ENCODE measurements at regions not wholly inside any gene's neighbourhood (a gene's known extent, or its start where the extent isn't known, plus 50 kb on each side); places are given as distances from the start of the nearest gene placed in this dataset.

- DNase-seq (no peak), ATAC-seq (replicated peaks) (no peak)
- Mint-ChIP-seq H3K27ac (no peak overlapping the region), H3K36me3 (no peaks in the 10 kb centered on the region), H3K9me3 (peaks cover 0 to 1% of the 10 kb centered on the region in 2 donors), H3K4me3 (no peak overlapping the region), H3K4me1 (no peaks in the 10 kb centered on the region), H3K27me3 (no peaks in the 10 kb centered on the region)
Observed at GRCh38 chr3:64925575-64925974, 237.8 kb upstream of the ADAMTS9 start.

GRCh38 chr3:64924961-64925360 is 237.2 kb upstream of the ADAMTS9 start:
- peaks cover 0 to 1% of the 10 kb centered on the region in 2 donors for H3K9me3 Mint-ChIP-seq
- ATAC-seq (replicated peaks) (no peak), DNase-seq (no peak)
- no peaks in the 10 kb centered on the region for H3K27me3 Mint-ChIP-seq
- H3K36me3 Mint-ChIP-seq: no peaks in the 10 kb centered on the region
- no peak overlapping the region for H3K4me3 Mint-ChIP-seq
- H3K27ac Mint-ChIP-seq: no peak overlapping the region
- H3K4me1 Mint-ChIP-seq: no peaks in the 10 kb centered on the region

- Mint-ChIP-seq H3K4me3 (no peak overlapping the region), H3K4me1 (no peaks in the 10 kb centered on the region), H3K9me3 (peaks cover 0 to 1% of the 10 kb centered on the region in 2 donors), H3K27ac (no peak overlapping the region), H3K27me3 (no peaks in the 10 kb centered on the region), H3K36me3 (no peaks in the 10 kb centered on the region)
- no peak for ATAC-seq (replicated peaks)
- DNase-seq: no peak
Observed at GRCh38 chr3:64922213-64922612, 234.4 kb upstream of the ADAMTS9 start.

GRCh38 chr3:64921281-64922065 is 233.7 kb upstream of the ADAMTS9 start:
- ATAC-seq (replicated peaks) (no peak), DNase-seq (no peak)
- peaks cover 0 to 1% of the 10 kb centered on the region in 2 donors for H3K9me3 Mint-ChIP-seq
- H3K4me3 Mint-ChIP-seq: no peak overlapping the region
- H3K4me1 Mint-ChIP-seq: no peaks in the 10 kb centered on the region
- H3K27me3 Mint-ChIP-seq: no peaks in the 10 kb centered on the region
- no peak overlapping the region for H3K27ac Mint-ChIP-seq
- no peaks in the 10 kb centered on the region for H3K36me3 Mint-ChIP-seq

GRCh38 chr3:64919934-64920333 is 232.1 kb upstream of the ADAMTS9 start:
- no peaks in the 10 kb centered on the region for H3K27me3 Mint-ChIP-seq
- H3K27ac Mint-ChIP-seq: no peak overlapping the region
- H3K9me3 Mint-ChIP-seq: peaks cover 0 to 2% of the 10 kb centered on the region in 2 donors
- ATAC-seq (replicated peaks) (no peak), DNase-seq (no peak)
- H3K4me1 Mint-ChIP-seq: no peaks in the 10 kb centered on the region
- no peaks in the 10 kb centered on the region for H3K36me3 Mint-ChIP-seq
- no peak overlapping the region for H3K4me3 Mint-ChIP-seq

- no peaks in the 10 kb centered on the region for H3K27me3 Mint-ChIP-seq
- no peaks in the 10 kb centered on the region for H3K4me1 Mint-ChIP-seq
- peaks cover 0 to 2% of the 10 kb centered on the region in 2 donors for H3K9me3 Mint-ChIP-seq
- ATAC-seq (replicated peaks): no peak
- H3K27ac Mint-ChIP-seq: no peak overlapping the region
- no peak for DNase-seq
- H3K4me3 Mint-ChIP-seq: no peak overlapping the region
- no peaks in the 10 kb centered on the region for H3K36me3 Mint-ChIP-seq
Observed at GRCh38 chr3:64918989-64919388, 231.2 kb upstream of the ADAMTS9 start.

- no peaks in the 10 kb centered on the region for H3K36me3 Mint-ChIP-seq
- H3K9me3 Mint-ChIP-seq: peaks cover 0 to 2% of the 10 kb centered on the region in 2 donors
- H3K27me3 Mint-ChIP-seq: no peaks in the 10 kb centered on the region
- no peak overlapping the region for H3K27ac Mint-ChIP-seq
- H3K4me1 Mint-ChIP-seq: no peaks in the 10 kb centered on the region
- DNase-seq: no peak
- ATAC-seq (replicated peaks): no peak
- no peak overlapping the region for H3K4me3 Mint-ChIP-seq
Observed at GRCh38 chr3:64917914-64918453, 230.2 kb upstream of the ADAMTS9 start.

GRCh38 chr3:64916937-64917336 is 229.1 kb upstream of the ADAMTS9 start:
- Mint-ChIP-seq H3K27me3 (no peaks in the 10 kb centered on the region), H3K27ac (no peak overlapping the region), H3K9me3 (peaks cover 4 to 6% of the 10 kb centered on the region in 2 donors), H3K4me3 (no peak overlapping the region), H3K4me1 (no peaks in the 10 kb centered on the region), H3K36me3 (peaks cover 0 to 2% of the 10 kb centered on the region in 2 donors)
- ATAC-seq (replicated peaks) (no peak), DNase-seq (no peak)

- H3K36me3 Mint-ChIP-seq: peaks cover 0 to 2% of the 10 kb centered on the region in 2 donors
Observed at GRCh38 chr3:64916192-64916798, 228.5 kb upstream of the ADAMTS9 start.

GRCh38 chr3:64915778-64916177 is 228.0 kb upstream of the ADAMTS9 start:
- DNase-seq: no peak
- H3K4me1 Mint-ChIP-seq: no peaks in the 10 kb centered on the region
- H3K27ac Mint-ChIP-seq: no peak overlapping the region
- no peak overlapping the region for H3K4me3 Mint-ChIP-seq
- H3K36me3 Mint-ChIP-seq: peaks cover 0 to 2% of the 10 kb centered on the region in 2 donors
- no peaks in the 10 kb centered on the region for H3K27me3 Mint-ChIP-seq
- no peak for ATAC-seq (replicated peaks)
- H3K9me3 Mint-ChIP-seq: peaks cover 4 to 6% of the 10 kb centered on the region in 2 donors

More at GRCh38 chr3:64916192-64916798, 228.5 kb upstream of the ADAMTS9 start:
- ATAC-seq (replicated peaks) (no peak), DNase-seq (no peak)
- H3K4me3 Mint-ChIP-seq: no peak overlapping the region
- H3K27me3 Mint-ChIP-seq: no peaks in the 10 kb centered on the region
- H3K4me1 Mint-ChIP-seq: no peaks in the 10 kb centered on the region
- peaks cover 4 to 6% of the 10 kb centered on the region in 2 donors for H3K9me3 Mint-ChIP-seq
- H3K27ac Mint-ChIP-seq: no peak overlapping the region

GRCh38 chr3:64913515-64913914 is 225.7 kb upstream of the ADAMTS9 start:
- peaks cover 0 to 2% of the 10 kb centered on the region in 2 donors for H3K36me3 Mint-ChIP-seq
- no peak overlapping the region for H3K4me3 Mint-ChIP-seq
- H3K27ac Mint-ChIP-seq: no peak overlapping the region
- no peaks in the 10 kb centered on the region for H3K27me3 Mint-ChIP-seq
- no peaks in the 10 kb centered on the region for H3K4me1 Mint-ChIP-seq
- DNase-seq (no peak), ATAC-seq (replicated peaks) (no peak)
- H3K9me3 Mint-ChIP-seq: peaks cover 6 to 9% of the 10 kb centered on the region in 2 donors

- no peak for ATAC-seq (replicated peaks)
- Mint-ChIP-seq H3K4me1 (no peaks in the 10 kb centered on the region), H3K36me3 (peaks cover 0 to 2% of the 10 kb centered on the region in 2 donors), H3K27me3 (no peaks in the 10 kb centered on the region), H3K9me3 (peaks cover 9 to 12% of the 10 kb centered on the region in 2 donors), H3K27ac (no peak overlapping the region), H3K4me3 (no peak overlapping the region)
- no peak for DNase-seq
Observed at GRCh38 chr3:64911138-64911537, 223.3 kb upstream of the ADAMTS9 start.

GRCh38 chr3:64909757-64910467 is 222.1 kb upstream of the ADAMTS9 start:
- no peak overlapping the region for H3K27ac Mint-ChIP-seq
- no peak overlapping the region for H3K4me3 Mint-ChIP-seq

GRCh38 chr3:64909011-64909410 is 221.2 kb upstream of the ADAMTS9 start:
- Mint-ChIP-seq H3K27ac (no peak overlapping the region), H3K36me3 (peaks cover 0 to 2% of the 10 kb centered on the region in 2 donors), H3K9me3 (peaks cover 9 to 12% of the 10 kb centered on the region in 2 donors), H3K4me1 (no peaks in the 10 kb centered on the region), H3K27me3 (no peaks in the 10 kb centered on the region), H3K4me3 (no peak overlapping the region)
- DNase-seq: no peak
- ATAC-seq (replicated peaks): no peak

More at GRCh38 chr3:64909757-64910467, 222.1 kb upstream of the ADAMTS9 start:
- Mint-ChIP-seq H3K27me3 (no peaks in the 10 kb centered on the region), H3K9me3 (peaks cover 9 to 12% of the 10 kb centered on the region in 2 donors), H3K36me3 (peaks cover 0 to 2% of the 10 kb centered on the region in 2 donors), H3K4me1 (no peaks in the 10 kb centered on the region)
- ATAC-seq (replicated peaks) (no peak), DNase-seq (no peak)

Data from stimulated activated naive B cell treated with anti-CD40 and anti-IgM and Interleukin-4, amounts not matched to agents 10 μg/mL and 1 μg/mL and 100 μg/mL, for 72 hours (primary cell).